IPS-18a (cell line): ENCODE measurements at regions not wholly inside any gene's neighbourhood (a gene's known extent, or its start where the extent isn't known, plus 50 kb on each side); places are given as distances from the start of the nearest gene placed in this dataset.

Source experiments
- H3K27ac ChIP-seq: one replicate; pipeline ENCODE4 v1.5.1; 2013; ENCODE audit warnings: low read length
- H3K27me3 ChIP-seq: one replicate; pipeline ENCODE4 v1.6.1; 2013; ENCODE audit warnings: mild to moderate bottlenecking, low read length; ENCODE audit not compliant: control insufficient read depth, insufficient read depth
- H3K36me3 ChIP-seq: one replicate; pipeline ENCODE4 v1.6.1; 2013; ENCODE audit warnings: low read depth, low read length; ENCODE audit not compliant: control insufficient read depth
- H3K4me1 ChIP-seq: one replicate; pipeline ENCODE4 v1.6.1; 2013; ENCODE audit warnings: low read depth, low read length; ENCODE audit not compliant: control insufficient read depth
- H3K4me3 ChIP-seq: one replicate; pipeline ENCODE4 v1.5.1; 2013; ENCODE audit warnings: low read length
- H3K9ac ChIP-seq: one replicate; pipeline ENCODE4 v1.6.1; 2013; ENCODE audit warnings: mild to moderate bottlenecking, low read length, moderate library complexity
- H3K9me3 ChIP-seq: one replicate; pipeline ENCODE4 v1.6.1; 2013; ENCODE audit warnings: low read depth, low read length; ENCODE audit not compliant: control insufficient read depth

- no peak overlapping the region for H3K9ac ChIP-seq
- no peaks in the 10 kb centered on the region for H3K27me3 ChIP-seq
- peaks cover 5% of the 10 kb centered on the region for H3K4me1 ChIP-seq
- H3K4me3 ChIP-seq = no peak overlapping the region
- no peak overlapping the region for H3K27ac ChIP-seq
- no peaks in the 10 kb centered on the region for H3K36me3 ChIP-seq
- H3K9me3 ChIP-seq = no peaks in the 10 kb centered on the region
Observed at GRCh38 chr1:218558271-218558810, 213.2 kb downstream of the TGFB2 start.

GRCh38 chr1:218565377-218565776 lies 220.2 kb downstream of the TGFB2 start:
- Histone ChIP-seq H3K9me3 (no peaks in the 10 kb centered on the region), H3K27me3 (no peaks in the 10 kb centered on the region), H3K4me3 (no peak overlapping the region), H3K9ac (no peak overlapping the region), H3K4me1 (no peaks in the 10 kb centered on the region), H3K36me3 (no peaks in the 10 kb centered on the region), H3K27ac (no peak overlapping the region)

- Histone ChIP-seq H3K9me3 (no peaks in the 10 kb centered on the region), H3K4me3 (no peak overlapping the region), H3K36me3 (no peaks in the 10 kb centered on the region), H3K27me3 (no peaks in the 10 kb centered on the region), H3K4me1 (no peaks in the 10 kb centered on the region), H3K27ac (no peak overlapping the region), H3K9ac (no peak overlapping the region)
Observed at GRCh38 chr1:218568962-218569550, 223.9 kb downstream of the TGFB2 start.

- H3K27ac ChIP-seq = no peak overlapping the region
- H3K4me1 ChIP-seq = no peaks in the 10 kb centered on the region
- no peaks in the 10 kb centered on the region for H3K9me3 ChIP-seq
- no peaks in the 10 kb centered on the region for H3K36me3 ChIP-seq
- H3K9ac ChIP-seq = no peak overlapping the region
- no peak overlapping the region for H3K4me3 ChIP-seq
- H3K27me3 ChIP-seq = no peaks in the 10 kb centered on the region
Observed at GRCh38 chr1:218570456-218570855, 225.3 kb downstream of the TGFB2 start.

GRCh38 chr1:218571491-218571890 lies 226.4 kb downstream of the TGFB2 start:
- H3K4me3 ChIP-seq = no peak overlapping the region
- no peaks in the 10 kb centered on the region for H3K27me3 ChIP-seq
- no peaks in the 10 kb centered on the region for H3K4me1 ChIP-seq
- no peaks in the 10 kb centered on the region for H3K9me3 ChIP-seq
- no peaks in the 10 kb centered on the region for H3K36me3 ChIP-seq
- no peak overlapping the region for H3K9ac ChIP-seq
- H3K27ac ChIP-seq = no peak overlapping the region

- Histone ChIP-seq H3K4me1 (no peaks in the 10 kb centered on the region), H3K27ac (no peak overlapping the region), H3K36me3 (no peaks in the 10 kb centered on the region), H3K9ac (no peak overlapping the region), H3K4me3 (no peak overlapping the region), H3K9me3 (no peaks in the 10 kb centered on the region), H3K27me3 (no peaks in the 10 kb centered on the region)
Observed at GRCh38 chr1:218572050-218572449, 226.9 kb downstream of the TGFB2 start.

- H3K27ac ChIP-seq = no peak overlapping the region
Observed at GRCh38 chr1:218573925-218574324, 228.8 kb downstream of the TGFB2 start.

GRCh38 chr1:218575079-218575478 lies 229.9 kb downstream of the TGFB2 start:
- Histone ChIP-seq H3K9ac (no peak overlapping the region), H3K4me1 (no peaks in the 10 kb centered on the region), H3K36me3 (no peaks in the 10 kb centered on the region), H3K27ac (no peak overlapping the region), H3K4me3 (no peak overlapping the region), H3K9me3 (no peaks in the 10 kb centered on the region), H3K27me3 (no peaks in the 10 kb centered on the region)

More at GRCh38 chr1:218573925-218574324, 228.8 kb downstream of the TGFB2 start:
- Histone ChIP-seq H3K9ac (no peak overlapping the region), H3K4me1 (no peaks in the 10 kb centered on the region), H3K4me3 (no peak overlapping the region), H3K27me3 (no peaks in the 10 kb centered on the region), H3K9me3 (no peaks in the 10 kb centered on the region), H3K36me3 (no peaks in the 10 kb centered on the region)

GRCh38 chr1:218575856-218576255 lies 230.7 kb downstream of the TGFB2 start:
- no peaks in the 10 kb centered on the region for H3K9me3 ChIP-seq
- H3K9ac ChIP-seq = no peak overlapping the region
- no peak overlapping the region for H3K27ac ChIP-seq
- H3K4me1 ChIP-seq = no peaks in the 10 kb centered on the region
- no peak overlapping the region for H3K4me3 ChIP-seq
- no peaks in the 10 kb centered on the region for H3K36me3 ChIP-seq
- no peaks in the 10 kb centered on the region for H3K27me3 ChIP-seq

GRCh38 chr1:218582646-218583045 lies 237.5 kb downstream of the TGFB2 start:
- no peak overlapping the region for H3K9ac ChIP-seq
- no peaks in the 10 kb centered on the region for H3K27me3 ChIP-seq
- H3K9me3 ChIP-seq = peaks cover 2% of the 10 kb centered on the region
- H3K36me3 ChIP-seq = no peaks in the 10 kb centered on the region
- no peak overlapping the region for H3K4me3 ChIP-seq
- H3K27ac ChIP-seq = no peak overlapping the region
- peaks cover 12% of the 10 kb centered on the region for H3K4me1 ChIP-seq

GRCh38 chr1:218584418-218585155 lies 239.5 kb downstream of the TGFB2 start:
- Histone ChIP-seq H3K9me3 (peaks cover 2% of the 10 kb centered on the region), H3K36me3 (no peaks in the 10 kb centered on the region), H3K27ac (no peak overlapping the region), H3K4me3 (no peak overlapping the region), H3K4me1 (peaks cover 12% of the 10 kb centered on the region), H3K27me3 (no peaks in the 10 kb centered on the region), H3K9ac (no peak overlapping the region)
